Astrocyte (in vitro differentiated cells and primary cell): ENCODE measurements at regions not wholly inside any gene's neighbourhood (a gene's known extent, or its start where the extent isn't known, plus 50 kb on each side); places are given as distances from the start of the nearest gene placed in this dataset.

Experiments used
- EZH2 ChIP-seq: IDR thresholded peaks from 2 replicates; pipeline ENCODE4 v1.6.1; 2012; ENCODE audit warnings: mild to moderate bottlenecking, low read length, inconsistent platforms; ENCODE audit not compliant: insufficient read depth
- TF ChIP-seq, protein P1 (sequence below): IDR thresholded peaks from 2 replicates; pipeline ENCODE4 v1.5.1; 2011; ENCODE audit warnings: low read depth, mild to moderate bottlenecking, inconsistent platforms, low read length, moderate library complexity; ENCODE audit not compliant: insufficient read depth

DNA sequence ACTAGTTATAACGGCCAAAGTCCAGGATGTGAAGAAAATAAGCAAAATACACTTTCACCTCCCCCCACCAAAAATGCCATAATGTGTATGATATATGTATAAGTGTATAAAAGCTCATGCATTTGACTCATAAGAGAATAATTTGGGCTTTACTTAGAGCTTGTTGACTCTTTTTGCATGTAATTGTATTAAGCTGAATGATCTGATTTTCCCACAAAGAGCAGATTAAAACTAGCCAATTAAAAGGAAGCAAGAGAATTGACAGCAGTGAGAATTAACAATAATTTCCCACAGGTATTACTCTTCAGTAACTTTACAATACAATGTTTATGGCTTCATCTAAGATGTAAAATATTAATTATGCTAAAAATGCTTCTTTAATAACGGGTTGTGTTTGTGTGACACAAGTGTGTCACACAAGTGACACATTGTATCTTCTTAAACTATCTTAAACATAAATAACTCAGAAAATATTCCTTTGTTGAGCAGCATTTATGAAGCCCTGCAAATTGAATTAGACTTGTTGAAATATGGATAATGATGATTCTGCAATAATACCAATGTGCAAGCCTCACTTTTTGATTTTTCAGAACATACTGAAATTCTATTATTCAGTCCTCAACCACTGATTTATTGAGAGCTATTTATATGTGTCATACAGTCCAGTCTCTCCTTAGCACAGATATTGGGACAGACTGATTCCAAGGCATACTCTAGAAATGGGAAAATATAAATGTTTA lies 134.5 kb downstream of the SLIT2 start:
- TF ChIP-seq, protein P1, sequence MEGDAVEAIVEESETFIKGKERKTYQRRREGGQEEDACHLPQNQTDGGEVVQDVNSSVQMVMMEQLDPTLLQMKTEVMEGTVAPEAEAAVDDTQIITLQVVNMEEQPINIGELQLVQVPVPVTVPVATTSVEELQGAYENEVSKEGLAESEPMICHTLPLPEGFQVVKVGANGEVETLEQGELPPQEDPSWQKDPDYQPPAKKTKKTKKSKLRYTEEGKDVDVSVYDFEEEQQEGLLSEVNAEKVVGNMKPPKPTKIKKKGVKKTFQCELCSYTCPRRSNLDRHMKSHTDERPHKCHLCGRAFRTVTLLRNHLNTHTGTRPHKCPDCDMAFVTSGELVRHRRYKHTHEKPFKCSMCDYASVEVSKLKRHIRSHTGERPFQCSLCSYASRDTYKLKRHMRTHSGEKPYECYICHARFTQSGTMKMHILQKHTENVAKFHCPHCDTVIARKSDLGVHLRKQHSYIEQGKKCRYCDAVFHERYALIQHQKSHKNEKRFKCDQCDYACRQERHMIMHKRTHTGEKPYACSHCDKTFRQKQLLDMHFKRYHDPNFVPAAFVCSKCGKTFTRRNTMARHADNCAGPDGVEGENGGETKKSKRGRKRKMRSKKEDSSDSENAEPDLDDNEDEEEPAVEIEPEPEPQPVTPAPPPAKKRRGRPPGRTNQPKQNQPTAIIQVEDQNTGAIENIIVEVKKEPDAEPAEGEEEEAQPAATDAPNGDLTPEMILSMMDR = no peak
- TF ChIP-seq EZH2 = no peak
